ENCODE measurements at regions not wholly inside any gene's neighbourhood (a gene's known extent, or its start where the extent isn't known, plus 50 kb on each side); places are given as distances from the start of the nearest gene placed in this dataset.
"Not testable (repeated sequence)": the region's sequence is repeated elsewhere in the genome, so short reads cannot be mapped to it uniquely, and the experiment has no call there.

GRCh38 chr4:33931026-33931425 is 2313.3 kb downstream of the ARAP2 start:
- no peak for TF ChIP-seq CTCF (conservative IDR thresholded peaks at IDR 0.05; ENCODE audit: low read length)
- DNase-seq (ENCODE audit: low read depth) = peak; percentile 6
- H3K4me3 ChIP-seq (ENCODE audit: low read length) = no peak overlapping the region

GRCh38 chr4:33940281-33940680 is 2304.0 kb downstream of the ARAP2 start:
- no peak overlapping the region for H3K4me3 ChIP-seq (ENCODE audit: low read length)
- TF ChIP-seq CTCF (conservative IDR thresholded peaks at IDR 0.05; ENCODE audit: low read length) = no peak
- peak; percentile 45 for DNase-seq (ENCODE audit: low read depth)

- no peak for TF ChIP-seq CTCF (conservative IDR thresholded peaks at IDR 0.05; ENCODE audit: low read length)
- no peak for DNase-seq (ENCODE audit: low read depth)
- no peak overlapping the region for H3K4me3 ChIP-seq (ENCODE audit: low read length)
These were observed 2302.5 kb downstream of the ARAP2 start for GRCh38 chr4:33941854-33942253.

GRCh38 chr4:33948921-33949320 is 2295.4 kb downstream of the ARAP2 start:
- DNase-seq (ENCODE audit: low read depth) = no peak
- no peak overlapping the region for H3K4me3 ChIP-seq (ENCODE audit: low read length)
- no peak for TF ChIP-seq CTCF (conservative IDR thresholded peaks at IDR 0.05; ENCODE audit: low read length)

- not testable (repeated sequence) for H3K4me3 ChIP-seq (ENCODE audit: low read length); DNase-seq (ENCODE audit: low read depth)
These were observed 2290.5 kb downstream of the ARAP2 start for GRCh38 chr4:33953848-33954247.

- H3K4me3 ChIP-seq (ENCODE audit: low read length) = no peak overlapping the region
- no peak for TF ChIP-seq CTCF (conservative IDR thresholded peaks at IDR 0.05; ENCODE audit: low read length)
- DNase-seq (ENCODE audit: low read depth) = no peak
These were observed 2289.6 kb downstream of the ARAP2 start for GRCh38 chr4:33954759-33955158.

- DNase-seq (ENCODE audit: low read depth) = peak; percentile 15
- H3K4me3 ChIP-seq (ENCODE audit: low read length) = no peak overlapping the region
- TF ChIP-seq CTCF (conservative IDR thresholded peaks at IDR 0.05; ENCODE audit: low read length) = no peak
These were observed 2284.8 kb downstream of the ARAP2 start for GRCh38 chr4:33959519-33959918.

GRCh38 chr4:33961761-33962160 is 2282.6 kb downstream of the ARAP2 start:
- no peak for TF ChIP-seq CTCF (conservative IDR thresholded peaks at IDR 0.05; ENCODE audit: low read length)
- DNase-seq (ENCODE audit: low read depth) = peak; percentile 19
- no peak overlapping the region for H3K4me3 ChIP-seq (ENCODE audit: low read length)
